HG03108 (cell line): ENCODE measurements at regions not wholly inside any gene's neighbourhood (a gene's known extent, or its start where the extent isn't known, plus 50 kb on each side); places are given as distances from the start of the nearest gene placed in this dataset.
"Not testable (repeated sequence)": the region's sequence is repeated elsewhere in the genome, so short reads cannot be mapped to it uniquely, and the experiment has no call there.

ENCODE experiments used
- ATAC-seq: cut with Tn5 transposase; IDR thresholded peaks from one replicate; pipeline ENCODE4 v1.9.1; 2021; ENCODE audit warnings: moderate library complexity; ENCODE audit not compliant: unreplicated experiment

DNA sequence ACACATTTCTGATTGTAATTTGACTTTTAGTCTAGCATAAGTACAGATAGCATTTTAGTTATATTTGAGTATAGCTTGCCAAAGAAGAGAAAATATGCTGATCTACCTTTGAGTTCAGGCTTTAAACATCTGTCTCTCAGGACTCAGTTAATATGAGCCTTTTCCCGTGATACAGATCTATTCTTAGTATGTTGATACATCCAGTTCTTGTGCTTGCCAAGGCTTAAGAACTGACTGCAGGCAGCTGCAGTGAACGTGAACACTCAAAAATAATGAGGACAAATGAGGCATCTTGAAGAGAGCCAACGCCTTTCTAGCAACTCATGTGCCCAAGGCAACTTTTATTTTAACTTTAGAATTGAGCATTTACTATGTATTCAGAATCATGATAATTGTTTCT is 325.5 kb downstream of the SI start:
- no peak for ATAC-seq

DNA sequence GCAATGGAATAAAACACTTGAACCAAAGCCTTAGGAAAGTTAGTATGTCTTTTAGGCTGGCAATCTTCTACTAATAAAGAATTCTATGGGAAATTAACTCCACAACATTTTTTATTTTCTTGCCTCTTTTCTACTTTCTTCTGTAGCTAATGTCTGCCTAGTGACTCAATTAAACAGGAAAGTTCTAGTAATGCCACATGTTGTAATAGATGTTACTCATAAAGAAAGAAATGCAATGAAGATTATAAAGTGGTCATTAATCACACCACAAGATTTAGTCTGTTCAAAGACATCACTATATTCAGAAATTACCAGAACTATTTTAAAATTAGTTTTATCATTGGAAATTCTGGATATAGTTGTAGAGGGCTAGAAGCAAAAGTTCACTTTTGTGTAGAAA is 329.7 kb downstream of the SI start:
- no peak for ATAC-seq

DNA sequence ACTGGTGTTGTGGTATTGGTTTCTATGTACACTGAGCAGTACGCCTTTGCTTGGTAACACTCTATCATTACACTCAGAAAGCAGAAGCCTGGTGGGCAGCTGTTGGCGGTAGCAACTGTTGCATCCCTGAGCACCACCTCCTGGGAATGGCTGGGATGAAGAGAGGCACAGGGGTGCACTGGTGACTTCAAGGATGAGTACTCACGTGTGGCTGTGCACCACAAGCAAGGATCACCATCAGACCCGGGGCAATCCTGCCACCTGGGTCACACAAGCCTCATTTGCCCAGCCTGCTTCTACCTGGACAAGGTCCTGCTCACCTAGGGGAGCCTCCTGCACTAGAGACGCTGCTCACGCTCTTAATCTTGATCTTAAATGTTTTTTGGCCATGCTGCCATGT is 336.4 kb downstream of the SI start:
- ATAC-seq, result no peak

- no peak for ATAC-seq
Measured at GRCh38 chr3:164737174-164737573, 341.1 kb downstream of the SI start.

GRCh38 chr3:164732166-164732565 is 346.1 kb downstream of the SI start:
- ATAC-seq, result no peak

DNA sequence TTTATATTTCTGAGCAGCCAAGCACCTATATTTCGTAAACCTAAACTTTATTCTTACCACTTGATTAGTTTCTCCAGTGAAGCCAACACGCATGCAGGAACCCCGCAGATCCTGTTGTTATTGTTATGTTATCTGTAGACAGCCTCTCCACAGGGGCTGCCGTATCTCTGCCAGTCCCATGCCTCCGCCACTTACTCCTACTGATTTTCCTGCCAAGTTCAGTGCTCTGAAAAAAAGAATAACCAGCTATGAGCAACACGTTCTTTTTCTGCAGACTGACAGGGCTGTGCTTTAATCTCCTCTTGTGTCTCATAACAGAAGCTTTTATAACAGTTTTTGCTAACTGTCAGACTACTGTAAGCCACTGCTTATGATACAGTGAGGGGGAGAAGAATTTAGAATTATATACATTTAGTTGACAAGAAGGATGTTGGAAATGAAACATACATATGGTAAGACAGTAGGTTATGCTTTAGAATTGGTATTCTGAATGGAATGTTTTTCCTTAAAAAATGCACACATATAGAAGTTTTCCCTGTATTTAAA is 347.4 kb downstream of the SI start:
- ATAC-seq, result no peak

DNA sequence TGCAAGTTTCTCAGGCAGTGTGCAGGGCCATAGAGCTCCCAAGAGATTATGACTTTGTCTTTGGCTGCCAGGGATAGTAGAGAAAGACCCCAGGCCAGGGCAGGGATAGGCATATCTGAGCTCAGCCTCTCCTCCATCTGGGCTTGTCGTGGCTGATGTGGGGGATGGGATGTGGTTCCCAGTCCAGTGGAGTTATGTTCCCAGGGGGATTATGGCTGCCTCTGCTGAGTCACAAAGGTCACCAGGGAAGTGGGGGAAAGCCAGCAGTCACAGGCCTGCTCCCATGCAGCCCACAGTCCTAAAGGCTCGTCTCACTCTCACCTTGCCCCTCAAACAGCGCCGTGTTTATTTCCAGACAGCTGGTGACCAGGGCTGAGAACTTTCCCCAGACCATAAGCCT is 354.9 kb downstream of the SI start:
- ATAC-seq, result no peak

- not testable (repeated sequence) for ATAC-seq
Measured at GRCh38 chr3:164702808-164703207, 375.5 kb downstream of the SI start.

DNA sequence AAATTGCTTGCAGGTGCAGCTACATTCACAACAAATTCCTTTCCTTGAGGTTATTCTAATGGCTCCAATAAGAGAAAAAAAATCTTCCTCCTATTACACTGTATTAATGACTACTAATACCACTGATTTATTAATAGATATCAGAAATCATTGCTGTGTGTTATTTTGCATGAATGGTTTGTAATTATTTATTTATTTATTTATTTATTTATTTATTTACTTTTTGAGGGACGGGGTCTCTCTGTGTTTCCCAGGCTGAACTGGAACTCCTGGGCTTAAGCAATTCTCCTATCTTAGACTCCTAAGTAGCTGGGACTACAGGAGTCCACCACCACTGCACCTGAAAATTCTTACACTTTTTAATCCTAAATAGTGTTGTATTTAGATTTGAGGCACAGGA is 390.4 kb downstream of the SI start:
- no peak for ATAC-seq

DNA sequence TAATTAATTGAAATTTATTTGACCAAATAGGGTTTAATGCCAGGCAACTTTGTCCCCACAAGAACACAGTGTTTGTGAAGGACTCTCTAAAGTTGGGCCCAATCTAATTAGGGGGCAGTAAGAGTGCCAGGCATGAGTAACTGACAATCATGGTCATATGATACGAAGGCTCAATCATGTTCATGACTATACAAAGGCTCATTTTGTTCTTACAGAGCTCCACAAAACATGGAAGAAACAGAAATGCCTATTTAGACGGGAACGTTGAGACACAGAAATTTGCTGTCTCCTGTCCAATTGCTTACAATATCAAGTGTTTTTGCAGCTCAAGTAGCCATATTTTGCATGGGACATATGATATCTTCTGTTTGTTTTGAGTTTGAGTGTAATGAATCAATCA is 391.1 kb downstream of the SI start:
- ATAC-seq, result no peak

DNA sequence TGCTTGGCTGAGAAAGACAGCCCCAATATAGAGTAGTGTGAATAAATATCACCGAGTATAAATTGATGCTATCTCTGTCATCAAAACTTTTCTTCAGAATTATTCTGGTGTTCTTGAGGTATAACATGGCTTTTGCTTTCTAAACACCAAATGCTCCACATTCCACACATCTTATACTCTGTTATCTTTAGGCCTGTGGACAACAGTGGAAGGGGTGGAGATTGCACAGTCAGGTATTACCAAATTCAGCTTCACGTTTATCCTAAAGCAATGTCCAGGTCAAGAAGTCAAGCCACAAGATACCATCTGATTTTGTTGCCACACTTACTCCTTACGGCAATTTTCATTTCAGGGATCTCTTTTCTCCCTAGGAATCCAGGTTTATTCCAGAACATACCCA is 394.8 kb downstream of the SI start:
- no peak for ATAC-seq

DNA sequence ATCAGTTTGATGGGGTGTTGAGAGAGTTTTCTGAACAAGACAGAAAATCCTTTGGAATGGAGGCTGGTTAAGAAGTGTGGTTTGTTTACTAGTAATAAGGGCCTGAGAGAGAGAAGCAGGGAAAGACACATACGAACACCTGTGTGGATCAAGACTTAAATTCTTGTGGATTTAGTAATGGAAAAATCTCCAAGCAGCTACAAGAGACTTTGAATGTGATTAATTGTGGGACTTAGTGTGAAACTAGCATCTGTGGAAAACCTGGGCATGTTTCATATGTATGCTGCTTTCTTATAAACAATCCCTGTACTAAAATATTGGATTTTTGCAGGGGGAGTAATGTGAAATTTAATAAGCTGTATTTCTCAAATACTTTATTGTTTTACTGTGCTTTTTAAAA is 399.1 kb downstream of the SI start:
- ATAC-seq, result no peak

DNA sequence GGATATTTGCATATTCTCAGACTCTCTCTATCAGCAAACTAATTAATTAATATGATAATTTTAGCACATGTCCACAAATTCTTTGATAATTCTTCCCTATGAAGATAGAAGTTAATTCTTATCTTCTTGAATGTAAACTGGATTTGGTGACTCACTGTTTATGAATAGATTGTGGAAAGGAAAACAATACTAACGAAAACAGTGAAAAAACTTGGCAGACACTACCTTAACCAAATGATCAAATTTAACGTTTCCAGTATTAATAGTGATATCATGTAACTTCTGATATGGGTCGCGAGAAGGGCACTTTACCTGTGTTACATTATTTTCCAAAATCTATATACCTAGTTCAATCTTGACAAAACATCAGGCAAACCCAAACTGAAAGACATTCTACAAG is 401.0 kb downstream of the SI start:
- ATAC-seq, result no peak

GRCh38 chr3:164673738-164674137 is 404.6 kb downstream of the SI start:
- no peak for ATAC-seq

- no peak for ATAC-seq
Measured at GRCh38 chr3:164658125-164658524, 420.2 kb downstream of the SI start.

GRCh38 chr3:164657631-164658030 is 420.7 kb downstream of the SI start:
- no peak for ATAC-seq

GRCh38 chr3:164655462-164655861 is 422.8 kb downstream of the SI start:
- ATAC-seq, result no peak

- no peak for ATAC-seq
Measured at GRCh38 chr3:164641071-164641470, 437.2 kb downstream of the SI start.

DNA sequence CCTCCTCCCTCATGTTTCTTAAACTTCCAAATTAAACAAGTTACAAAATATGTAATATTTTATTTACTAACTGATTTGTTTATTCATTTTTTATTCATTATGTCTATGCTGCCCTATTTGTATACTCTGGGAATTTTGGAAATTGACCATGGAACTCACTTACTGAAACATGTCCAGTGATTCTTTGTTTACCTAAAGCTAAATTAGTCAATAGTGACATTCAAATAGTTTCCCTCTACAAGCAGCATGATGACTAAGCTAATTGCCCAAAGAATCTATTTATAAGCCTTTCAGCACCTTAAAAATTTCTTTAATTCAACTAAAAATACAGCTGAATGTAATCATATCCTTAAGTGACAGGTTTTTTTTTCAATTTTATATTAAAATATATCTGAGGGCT is 437.7 kb downstream of the SI start:
- ATAC-seq, result no peak

- ATAC-seq, result no peak
Measured at GRCh38 chr3:164620956-164621355, 457.3 kb downstream of the SI start.

- ATAC-seq, result no peak
Measured at GRCh38 chr3:164620423-164620822, 457.9 kb downstream of the SI start.

GRCh38 chr3:164612751-164613150 is 465.5 kb downstream of the SI start:
- ATAC-seq, result no peak

- ATAC-seq, result no peak
Measured at GRCh38 chr3:164608554-164609276, 469.6 kb downstream of the SI start.
